Keratinocyte (primary cell): ENCODE measurements at regions not wholly inside any gene's neighbourhood (a gene's known extent, or its start where the extent isn't known, plus 50 kb on each side); places are given as distances from the start of the nearest gene placed in this dataset.

ENCODE experiments used
- DNase-seq: peaks from one replicate; pipeline ENCODE4 v3.0.0-alpha.2; 2011; ENCODE audit warnings: low read depth, missing footprints, low spot score
- FAIRE-seq: peaks from 2 replicates; lab custom pipeline; 2011; peaks lifted over from hg19 to GRCh38; lab: Jason Lieb, UNC
- H2AFZ ChIP-seq: 2 replicates; pipeline ENCODE4 v1.6.0; 2012; ENCODE audit warnings: low read length, control low read depth, inconsistent platforms; ENCODE audit not compliant: control insufficient read depth
- H3K27ac ChIP-seq: 2 replicates; pipeline ENCODE4 v1.5.1; 2011; ENCODE audit warnings: low read length; ENCODE audit not compliant: control insufficient read depth, insufficient read depth
- H3K27me3 ChIP-seq: 3 replicates; pipeline ENCODE4 v1.6.0; 2011; ENCODE audit warnings: low read length; ENCODE audit not compliant: control insufficient read depth, insufficient read depth; ENCODE audit errors: extremely low read depth
- H3K36me3 ChIP-seq, 2 experiments: 2 replicates in 1 of 2; 3 replicates in 1 of 2; pipeline ENCODE4 v1.5.1; 2011; ENCODE audit warnings: low read length in 2 of 2, mild to moderate bottlenecking in 1 of 2; ENCODE audit not compliant: control insufficient read depth in 2 of 2, insufficient read depth in 2 of 2; ENCODE audit errors: extremely low read depth in 1 of 2
- H3K4me1 ChIP-seq: 3 replicates; pipeline ENCODE4 v1.5.1; 2011; ENCODE audit warnings: low read length; ENCODE audit not compliant: control insufficient read depth, insufficient read depth; ENCODE audit errors: extremely low read depth
- H3K4me2 ChIP-seq: 3 replicates; pipeline ENCODE4 v1.6.0; 2011; ENCODE audit warnings: low read depth, low read length; ENCODE audit not compliant: control insufficient read depth, insufficient read depth; ENCODE audit errors: extremely low read depth
- H3K4me3 ChIP-seq, 3 experiments: fragments of 200-600 bp in 1 of 3; sonication (generic) in 1 of 3; 2 replicates in 2 of 3; 3 replicates in 1 of 3; pipeline ENCODE4 v1.5.1; 2011 to 2016; ENCODE audit warnings: low read length in 3 of 3, mild to moderate bottlenecking in 3 of 3, control low read depth in 2 of 3, inconsistent platforms in 1 of 3, low read depth in 1 of 3, mixed read lengths in 1 of 3, mixed run types in 1 of 3, moderate library complexity in 1 of 3; ENCODE audit not compliant: control insufficient read depth in 2 of 3, insufficient read depth in 2 of 3; ENCODE audit errors: extremely low read depth in 1 of 3
- H3K79me2 ChIP-seq: 2 replicates; pipeline ENCODE4 v1.6.0; 2012; ENCODE audit warnings: low read length; ENCODE audit not compliant: control insufficient read depth, insufficient read depth
- H3K9ac ChIP-seq: 3 replicates; pipeline ENCODE4 v1.6.0; 2011; ENCODE audit warnings: low read length; ENCODE audit not compliant: control insufficient read depth, insufficient read depth; ENCODE audit errors: extremely low read depth
- H3K9me1 ChIP-seq: 3 replicates; pipeline ENCODE4 v1.6.0; 2011; ENCODE audit warnings: low read length; ENCODE audit not compliant: control insufficient read depth, insufficient read depth; ENCODE audit errors: extremely low read depth
- H3K9me3 ChIP-seq: 2 replicates; pipeline ENCODE4 v1.5.1; 2012; ENCODE audit warnings: low read depth, low read length; ENCODE audit not compliant: control insufficient read depth
- H4K20me1 ChIP-seq: 3 replicates; pipeline ENCODE4 v1.6.0; 2011; ENCODE audit warnings: low read length; ENCODE audit not compliant: control insufficient read depth, insufficient read depth; ENCODE audit errors: extremely low read depth
- EZH2 ChIP-seq: IDR thresholded peaks from one replicate; pipeline ENCODE4 v1.6.1; 2012; ENCODE audit warnings: inconsistent platforms, mild to moderate bottlenecking, low read length, moderate library complexity
- dilution Hi-C: fragments of 300-500 bp; cut with MboI; formaldehyde crosslinking; loops from one replicate; pipeline ENCODE4 v1.7.0; 2020; ENCODE audit warnings: low sequenced_read_pairs; ENCODE audit not compliant: extremely low pct_ligation_motif_present
- TF ChIP-seq, protein P1 (sequence below), 3 experiments: IDR thresholded peaks in 1 of 3; conservative IDR thresholded peaks in 1 of 3; optimal IDR thresholded peaks in 1 of 3; 2 replicates in 2 of 3; 3 replicates in 1 of 3; pipeline versions ENCODE3 to v1.5.1; 2011; ENCODE audit warnings: low read length in 3 of 3, mild to moderate bottlenecking in 3 of 3, moderate library complexity in 2 of 3, control low read depth in 1 of 3, inconsistent platforms in 1 of 3; ENCODE audit not compliant: insufficient read depth in 2 of 3; ENCODE audit errors: extremely low read depth in 1 of 3

DNA sequence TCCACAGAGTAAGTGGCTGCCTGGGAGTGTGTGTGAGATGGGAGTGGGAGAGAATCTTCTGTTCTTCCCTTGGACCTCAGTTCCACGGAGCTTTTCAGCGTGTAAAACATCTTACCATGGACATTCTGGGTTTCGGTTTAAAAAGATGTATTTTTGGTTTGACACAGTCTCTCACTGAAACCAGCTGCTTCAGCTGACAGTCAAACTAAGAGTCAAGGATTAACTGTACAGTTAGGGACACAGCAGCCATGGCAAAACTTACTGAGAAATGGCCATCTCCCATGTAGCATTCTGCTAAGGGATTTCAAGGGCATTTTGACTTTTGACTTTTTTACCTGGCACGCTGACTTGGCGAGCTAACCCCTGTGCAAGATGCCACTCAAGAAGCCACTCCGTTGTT, 93.8 kb upstream of the IL12B start:
- no peak overlapping the region for H3K4me3 ChIP-seq
- no peaks in the 10 kb centered on the region for H4K20me1 ChIP-seq
- H3K27ac ChIP-seq, result no peak overlapping the region
- dilution Hi-C loops, result no loop called here
- H3K4me2 ChIP-seq, result no peak overlapping the region
- H3K9me3 ChIP-seq, result no peaks in the 10 kb centered on the region
- no peaks in the 10 kb centered on the region for H3K9me1 ChIP-seq
- no peaks in the 10 kb centered on the region for H3K79me2 ChIP-seq
- TF ChIP-seq, protein P1, sequence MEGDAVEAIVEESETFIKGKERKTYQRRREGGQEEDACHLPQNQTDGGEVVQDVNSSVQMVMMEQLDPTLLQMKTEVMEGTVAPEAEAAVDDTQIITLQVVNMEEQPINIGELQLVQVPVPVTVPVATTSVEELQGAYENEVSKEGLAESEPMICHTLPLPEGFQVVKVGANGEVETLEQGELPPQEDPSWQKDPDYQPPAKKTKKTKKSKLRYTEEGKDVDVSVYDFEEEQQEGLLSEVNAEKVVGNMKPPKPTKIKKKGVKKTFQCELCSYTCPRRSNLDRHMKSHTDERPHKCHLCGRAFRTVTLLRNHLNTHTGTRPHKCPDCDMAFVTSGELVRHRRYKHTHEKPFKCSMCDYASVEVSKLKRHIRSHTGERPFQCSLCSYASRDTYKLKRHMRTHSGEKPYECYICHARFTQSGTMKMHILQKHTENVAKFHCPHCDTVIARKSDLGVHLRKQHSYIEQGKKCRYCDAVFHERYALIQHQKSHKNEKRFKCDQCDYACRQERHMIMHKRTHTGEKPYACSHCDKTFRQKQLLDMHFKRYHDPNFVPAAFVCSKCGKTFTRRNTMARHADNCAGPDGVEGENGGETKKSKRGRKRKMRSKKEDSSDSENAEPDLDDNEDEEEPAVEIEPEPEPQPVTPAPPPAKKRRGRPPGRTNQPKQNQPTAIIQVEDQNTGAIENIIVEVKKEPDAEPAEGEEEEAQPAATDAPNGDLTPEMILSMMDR (optimal IDR thresholded peaks at IDR 0.05 in 1 of 3, IDR thresholded peaks at IDR 0.05 in 1 of 3, conservative IDR thresholded peaks at IDR 0.05 in 1 of 3; ENCODE audit: extremely low read depth in 1 of 3, insufficient read depth in 2 of 3, low read length in 3 of 3), result no peak
- no peak for TF ChIP-seq EZH2
- H3K27me3 ChIP-seq, result no peaks in the 10 kb centered on the region
- no peak for FAIRE-seq
- no peak overlapping the region for H2AFZ ChIP-seq
- H3K4me1 ChIP-seq, result no peaks in the 10 kb centered on the region
- no peak for DNase-seq
- H3K9ac ChIP-seq, result no peak overlapping the region
- H3K36me3 ChIP-seq, result no peaks in the 10 kb centered on the region

DNA sequence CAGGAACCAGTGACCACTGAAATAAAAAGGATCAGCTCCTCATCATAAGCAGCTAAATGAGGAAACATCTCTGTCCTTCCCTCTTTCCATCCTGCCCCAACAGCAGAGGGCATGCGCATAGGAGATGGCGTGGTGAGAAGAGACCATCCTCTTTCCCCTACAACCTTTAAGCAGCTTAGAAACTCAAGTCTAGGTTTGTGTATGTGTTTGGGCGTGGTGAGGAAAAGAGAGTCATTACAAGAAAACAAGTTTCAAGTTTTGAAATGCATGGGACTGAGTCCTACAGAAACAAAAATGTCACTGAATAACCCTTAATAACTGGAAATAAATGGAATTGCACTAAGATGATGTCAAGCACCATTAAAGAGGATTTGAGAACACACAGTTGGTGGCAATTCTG, 96.4 kb upstream of the IL12B start:
- no peaks in the 10 kb centered on the region for H3K79me2 ChIP-seq
- no peaks in the 10 kb centered on the region for H3K27me3 ChIP-seq
- FAIRE-seq (no peak), DNase-seq (no peak)
- H3K36me3 ChIP-seq, result no peaks in the 10 kb centered on the region
- H4K20me1 ChIP-seq, result no peaks in the 10 kb centered on the region
- dilution Hi-C loops, result no loop called here
- H3K9ac ChIP-seq, result no peak overlapping the region
- no peak overlapping the region for H3K4me3 ChIP-seq
- TF ChIP-seq, protein P1 (optimal IDR thresholded peaks at IDR 0.05 in 1 of 3, IDR thresholded peaks at IDR 0.05 in 1 of 3, conservative IDR thresholded peaks at IDR 0.05 in 1 of 3; ENCODE audit: extremely low read depth in 1 of 3, insufficient read depth in 2 of 3, low read length in 3 of 3), result no peak
- TF ChIP-seq EZH2, result no peak
- no peak overlapping the region for H3K4me2 ChIP-seq
- H3K4me1 ChIP-seq, result no peaks in the 10 kb centered on the region
- H3K9me1 ChIP-seq, result no peaks in the 10 kb centered on the region
- no peak overlapping the region for H2AFZ ChIP-seq
- no peak overlapping the region for H3K27ac ChIP-seq
- no peaks in the 10 kb centered on the region for H3K9me3 ChIP-seq
